Left ventricle myocardium inferior (tissue), 1 donor: ENCODE measurements at regions not wholly inside any gene's neighbourhood (a gene's known extent, or its start where the extent isn't known, plus 50 kb on each side); places are given as distances from the start of the nearest gene placed in this dataset.

Source experiments
- DNase-seq: peaks from one replicate; pipeline ENCODE4 v3.0.0-alpha.2; 2020
- H3K27ac ChIP-seq: fragments of 200-600 bp; replicated peaks from 2 replicates; pipeline ENCODE4 v1.8.0; 2021
- H3K27me3 ChIP-seq: fragments of 200-600 bp; 2 replicates; pipeline ENCODE4 v1.8.0; 2021; ENCODE audit warnings: low read depth
- H3K36me3 ChIP-seq: fragments of 200-600 bp; 2 replicates; pipeline ENCODE4 v1.8.0; 2021
- H3K4me1 ChIP-seq: fragments of 200-600 bp; 2 replicates; pipeline ENCODE4 v1.8.0; 2021
- H3K4me3 ChIP-seq: fragments of 200-600 bp; 2 replicates; pipeline ENCODE4 v1.8.0; 2021; ENCODE audit warnings: mild to moderate bottlenecking, moderate library complexity
- H3K9me3 ChIP-seq: fragments of 200-600 bp; replicated peaks from 2 replicates; pipeline ENCODE4 v1.8.0; 2021
- intact Hi-C: fragments of 100-400 bp; cut with micrococcal nuclease; formaldehyde crosslinking; loops from one replicate; pipeline ENCODE4 v1.11.0; 2022
- TF ChIP-seq, protein P1 (sequence below): fragments of 200-600 bp; IDR thresholded peaks from 2 replicates; pipeline ENCODE4 v1.8.0; 2021; ENCODE audit warnings: antibody characterized with exemption, mild to moderate bottlenecking, borderline replicate concordance
- donor health status: DM: no; HTN: yes; CAD: no; lungs with severe emphysema.

DNA sequence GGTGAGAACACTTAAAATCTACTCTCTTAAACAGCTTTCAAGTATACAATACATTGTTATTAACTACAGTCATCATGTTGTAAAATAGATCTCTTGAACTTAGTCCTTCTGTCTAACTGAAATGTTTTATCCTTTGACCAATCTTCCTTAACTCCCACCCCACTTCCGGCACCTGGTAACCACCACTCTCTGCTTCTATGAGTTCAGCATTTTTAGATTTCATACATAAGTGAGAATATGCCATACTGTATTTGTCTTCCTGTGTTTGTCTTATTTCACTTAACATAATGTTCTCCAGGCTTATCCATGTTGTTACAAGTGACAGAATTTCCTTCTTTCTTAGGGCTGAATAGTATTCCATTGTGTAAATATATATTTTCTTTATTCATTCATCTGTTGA lies 144.1 kb upstream of the TRPC4 start:
- no peaks in the 10 kb centered on the region for H3K4me1 ChIP-seq
- TF ChIP-seq, protein P1, sequence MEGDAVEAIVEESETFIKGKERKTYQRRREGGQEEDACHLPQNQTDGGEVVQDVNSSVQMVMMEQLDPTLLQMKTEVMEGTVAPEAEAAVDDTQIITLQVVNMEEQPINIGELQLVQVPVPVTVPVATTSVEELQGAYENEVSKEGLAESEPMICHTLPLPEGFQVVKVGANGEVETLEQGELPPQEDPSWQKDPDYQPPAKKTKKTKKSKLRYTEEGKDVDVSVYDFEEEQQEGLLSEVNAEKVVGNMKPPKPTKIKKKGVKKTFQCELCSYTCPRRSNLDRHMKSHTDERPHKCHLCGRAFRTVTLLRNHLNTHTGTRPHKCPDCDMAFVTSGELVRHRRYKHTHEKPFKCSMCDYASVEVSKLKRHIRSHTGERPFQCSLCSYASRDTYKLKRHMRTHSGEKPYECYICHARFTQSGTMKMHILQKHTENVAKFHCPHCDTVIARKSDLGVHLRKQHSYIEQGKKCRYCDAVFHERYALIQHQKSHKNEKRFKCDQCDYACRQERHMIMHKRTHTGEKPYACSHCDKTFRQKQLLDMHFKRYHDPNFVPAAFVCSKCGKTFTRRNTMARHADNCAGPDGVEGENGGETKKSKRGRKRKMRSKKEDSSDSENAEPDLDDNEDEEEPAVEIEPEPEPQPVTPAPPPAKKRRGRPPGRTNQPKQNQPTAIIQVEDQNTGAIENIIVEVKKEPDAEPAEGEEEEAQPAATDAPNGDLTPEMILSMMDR: no peak
- intact Hi-C loops: no loop called here
- H3K27me3 ChIP-seq: no peaks in the 10 kb centered on the region
- no peak for DNase-seq
- no peaks in the 10 kb centered on the region for H3K36me3 ChIP-seq
- peaks cover 24% of the 10 kb centered on the region for H3K9me3 ChIP-seq
- no peak overlapping the region for H3K27ac ChIP-seq
- no peak overlapping the region for H3K4me3 ChIP-seq

DNA sequence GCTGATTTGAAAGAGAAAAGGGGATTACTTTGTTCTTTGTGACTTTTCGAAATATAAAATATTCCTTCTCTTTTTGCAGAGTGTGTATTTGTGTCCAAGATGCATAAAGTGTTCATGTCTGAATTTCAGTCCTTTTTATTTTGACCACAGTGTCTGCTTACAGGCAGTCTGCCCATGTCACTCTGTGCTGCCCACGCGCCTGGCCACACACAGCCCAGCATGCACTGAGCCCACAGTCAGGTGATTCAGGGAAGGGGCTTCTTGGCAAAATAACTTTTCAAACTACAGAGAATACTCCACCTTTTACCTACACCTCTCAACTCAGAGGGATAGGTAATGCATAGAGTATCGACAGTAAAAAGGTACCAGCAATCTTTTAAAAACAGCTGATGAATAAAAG lies 142.5 kb upstream of the TRPC4 start:
- H3K27me3 ChIP-seq: no peaks in the 10 kb centered on the region
- intact Hi-C loops: no loop called here
- no peaks in the 10 kb centered on the region for H3K36me3 ChIP-seq
- TF ChIP-seq, protein P1: no peak
- H3K4me3 ChIP-seq: no peak overlapping the region
- no peak for DNase-seq
- no peaks in the 10 kb centered on the region for H3K4me1 ChIP-seq
- H3K9me3 ChIP-seq: peaks cover 9% of the 10 kb centered on the region
- no peak overlapping the region for H3K27ac ChIP-seq

DNA sequence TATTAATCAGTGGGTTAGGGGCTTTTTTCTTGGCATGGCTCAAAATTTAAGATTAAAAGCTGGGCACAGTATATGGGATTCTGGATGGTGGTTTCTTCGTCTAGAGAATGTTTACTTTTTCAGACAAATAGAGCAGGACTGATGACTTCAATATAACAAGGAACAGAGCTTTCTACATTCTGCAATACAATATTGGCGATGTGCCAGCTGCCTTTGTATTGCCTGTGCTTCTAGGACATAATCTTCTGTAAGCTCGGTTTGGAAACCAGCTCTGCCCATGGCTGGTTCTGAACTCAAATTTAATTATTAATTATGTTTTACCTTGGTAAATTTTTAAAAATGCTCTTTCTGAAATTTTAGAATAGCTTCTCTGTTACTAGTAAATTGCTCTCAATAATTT lies 139.1 kb upstream of the TRPC4 start:
- no peaks in the 10 kb centered on the region for H3K4me1 ChIP-seq
- H3K4me3 ChIP-seq: no peak overlapping the region
- no peaks in the 10 kb centered on the region for H3K9me3 ChIP-seq
- TF ChIP-seq, protein P1: no peak
- no peak for DNase-seq
- H3K27me3 ChIP-seq: no peaks in the 10 kb centered on the region
- intact Hi-C loops: no loop called here
- H3K27ac ChIP-seq: no peak overlapping the region
- no peaks in the 10 kb centered on the region for H3K36me3 ChIP-seq

DNA sequence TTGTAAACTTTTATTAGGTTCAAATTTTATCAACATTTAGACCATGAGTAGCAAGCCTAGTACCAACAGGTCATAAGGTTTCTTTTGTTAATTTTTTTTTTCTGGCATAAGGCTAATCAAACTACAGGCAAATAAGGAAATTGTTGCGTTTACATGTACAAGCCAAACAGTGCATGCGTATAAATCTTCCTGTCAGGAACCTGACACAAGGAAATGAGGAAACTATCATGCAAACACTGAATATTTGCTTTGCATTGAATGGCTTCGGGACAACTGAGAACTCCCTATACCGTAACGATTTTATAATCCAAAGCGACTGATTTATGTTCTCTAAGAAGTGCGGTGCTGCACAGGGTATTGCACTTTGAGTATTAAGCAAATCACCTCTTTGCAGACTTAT lies 133.0 kb upstream of the TRPC4 start:
- TF ChIP-seq, protein P1: no peak
- DNase-seq: no peak
- Histone ChIP-seq H3K4me1 (no peaks in the 10 kb centered on the region), H3K27ac (no peak overlapping the region), H3K9me3 (no peaks in the 10 kb centered on the region), H3K36me3 (no peaks in the 10 kb centered on the region), H3K4me3 (no peak overlapping the region), H3K27me3 (no peaks in the 10 kb centered on the region)
- intact Hi-C loops: no loop called here

DNA sequence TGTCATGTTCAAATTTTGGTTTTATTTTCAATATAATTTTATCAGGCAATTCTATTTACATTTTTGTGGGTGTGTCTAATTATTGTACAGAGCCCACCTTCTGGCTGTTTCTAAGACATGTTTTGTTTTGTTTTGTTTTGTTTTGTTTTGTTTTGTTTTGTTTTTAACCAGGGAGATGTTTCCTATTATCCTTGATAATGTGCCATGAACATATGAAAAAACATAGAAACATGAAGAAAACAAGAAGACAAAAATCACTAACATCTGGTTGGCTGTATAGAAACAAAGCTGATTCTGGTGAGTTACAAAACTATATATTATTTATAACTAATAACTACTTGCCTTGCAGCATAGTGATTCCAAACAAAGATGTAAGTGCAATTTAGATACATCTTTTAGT lies 128.1 kb upstream of the TRPC4 start:
- TF ChIP-seq, protein P1: no peak
- DNase-seq: no peak

DNA sequence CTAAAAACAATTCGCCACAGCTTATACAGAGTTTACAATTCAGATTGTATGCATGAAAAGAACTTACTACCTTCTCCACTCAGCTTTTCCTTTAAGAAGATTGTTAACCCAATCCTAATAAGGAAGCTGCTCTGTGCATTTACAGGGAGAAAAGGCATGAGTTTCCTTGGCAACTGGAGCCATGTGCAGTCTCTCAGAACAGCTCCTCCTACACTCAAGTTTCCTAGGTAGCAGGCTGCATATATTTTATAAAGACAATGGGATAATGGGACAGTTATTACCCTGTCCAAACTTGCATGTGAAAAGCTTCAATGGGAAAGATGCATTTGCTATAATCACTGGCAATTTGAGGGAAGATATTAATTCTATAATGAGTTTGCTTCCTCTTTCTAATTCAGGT lies 125.5 kb upstream of the TRPC4 start:
- intact Hi-C loops: no loop called here
- no peaks in the 10 kb centered on the region for H3K4me1 ChIP-seq
- no peak for DNase-seq
- TF ChIP-seq, protein P1: no peak
- H3K9me3 ChIP-seq: no peaks in the 10 kb centered on the region
- no peak overlapping the region for H3K4me3 ChIP-seq
- H3K36me3 ChIP-seq: no peaks in the 10 kb centered on the region
- H3K27me3 ChIP-seq: no peaks in the 10 kb centered on the region
- H3K27ac ChIP-seq: no peak overlapping the region

More for the DNA sequence above, 128.1 kb upstream of the TRPC4 start:
- Histone ChIP-seq H3K36me3 (no peaks in the 10 kb centered on the region), H3K27me3 (no peaks in the 10 kb centered on the region), H3K4me1 (no peaks in the 10 kb centered on the region), H3K27ac (no peak overlapping the region), H3K9me3 (no peaks in the 10 kb centered on the region), H3K4me3 (no peak overlapping the region)
- intact Hi-C loops: no loop called here
